HG02852 (cell line): ENCODE measurements at regions not wholly inside any gene's neighbourhood (a gene's known extent, or its start where the extent isn't known, plus 50 kb on each side); places are given as distances from the start of the nearest gene placed in this dataset.
"Not testable (repeated sequence)": the region's sequence is repeated elsewhere in the genome, so short reads cannot be mapped to it uniquely, and the experiment has no call there.

Source experiments
- ATAC-seq: cut with Tn5 transposase; IDR thresholded peaks from one replicate; pipeline ENCODE4 v1.9.1; 2021; ENCODE audit warnings: mild to moderate bottlenecking, moderate library complexity; ENCODE audit not compliant: unreplicated experiment

- ATAC-seq: no peak
Measured at GRCh38 chr2:215722986-215723630, 287.2 kb upstream of the FN1 start.

- ATAC-seq: no peak
Measured at GRCh38 chr2:215722125-215722524, 286.3 kb upstream of the FN1 start.

GRCh38 chr2:215721515-215721914, 285.6 kb upstream of the FN1 start:
- ATAC-seq: not testable (repeated sequence)

- ATAC-seq: no peak
Measured at GRCh38 chr2:215718890-215719289, 283.0 kb upstream of the FN1 start.

GRCh38 chr2:215718436-215718835, 282.6 kb upstream of the FN1 start:
- no peak for ATAC-seq

GRCh38 chr2:215717501-215718381, 281.9 kb upstream of the FN1 start:
- no peak for ATAC-seq

GRCh38 chr2:215716956-215717355, 281.1 kb upstream of the FN1 start:
- ATAC-seq: no peak

- ATAC-seq: no peak
Measured at GRCh38 chr2:215712871-215713790, 277.3 kb upstream of the FN1 start.

GRCh38 chr2:215712219-215712868, 276.5 kb upstream of the FN1 start:
- no peak for ATAC-seq

GRCh38 chr2:215711471-215712034, 275.7 kb upstream of the FN1 start:
- ATAC-seq: no peak

GRCh38 chr2:215707608-215708007, 271.7 kb upstream of the FN1 start:
- ATAC-seq: no peak

- ATAC-seq: no peak
Measured at GRCh38 chr2:215705771-215706361, 270.0 kb upstream of the FN1 start.

- no peak for ATAC-seq
Measured at GRCh38 chr2:215705281-215705680, 269.4 kb upstream of the FN1 start.

- no peak for ATAC-seq
Measured at GRCh38 chr2:215702116-215702902, 266.4 kb upstream of the FN1 start.

GRCh38 chr2:215699700-215700538, 264.1 kb upstream of the FN1 start:
- no peak for ATAC-seq

GRCh38 chr2:215699018-215699417, 263.1 kb upstream of the FN1 start:
- ATAC-seq: no peak

- no peak for ATAC-seq
Measured at GRCh38 chr2:215698566-215698965, 262.7 kb upstream of the FN1 start.

GRCh38 chr2:215697496-215697895, 261.6 kb upstream of the FN1 start:
- ATAC-seq: no peak
